SW 1271 (cell line): ENCODE measurements at regions not wholly inside any gene's neighbourhood (a gene's known extent, or its start where the extent isn't known, plus 50 kb on each side); places are given as distances from the start of the nearest gene placed in this dataset.
A peak's percentile ranks its signal among the peaks of the same experiment; 100 is the strongest.
"Not testable (repeated sequence)": the region's sequence is repeated elsewhere in the genome, so short reads cannot be mapped to it uniquely, and the experiment has no call there.

Experiments used
- DNase-seq, 2 experiments: peaks; one replicate each; lab custom pipeline; 2025; lab: John Stamatoyannopoulos, UW

DNA sequence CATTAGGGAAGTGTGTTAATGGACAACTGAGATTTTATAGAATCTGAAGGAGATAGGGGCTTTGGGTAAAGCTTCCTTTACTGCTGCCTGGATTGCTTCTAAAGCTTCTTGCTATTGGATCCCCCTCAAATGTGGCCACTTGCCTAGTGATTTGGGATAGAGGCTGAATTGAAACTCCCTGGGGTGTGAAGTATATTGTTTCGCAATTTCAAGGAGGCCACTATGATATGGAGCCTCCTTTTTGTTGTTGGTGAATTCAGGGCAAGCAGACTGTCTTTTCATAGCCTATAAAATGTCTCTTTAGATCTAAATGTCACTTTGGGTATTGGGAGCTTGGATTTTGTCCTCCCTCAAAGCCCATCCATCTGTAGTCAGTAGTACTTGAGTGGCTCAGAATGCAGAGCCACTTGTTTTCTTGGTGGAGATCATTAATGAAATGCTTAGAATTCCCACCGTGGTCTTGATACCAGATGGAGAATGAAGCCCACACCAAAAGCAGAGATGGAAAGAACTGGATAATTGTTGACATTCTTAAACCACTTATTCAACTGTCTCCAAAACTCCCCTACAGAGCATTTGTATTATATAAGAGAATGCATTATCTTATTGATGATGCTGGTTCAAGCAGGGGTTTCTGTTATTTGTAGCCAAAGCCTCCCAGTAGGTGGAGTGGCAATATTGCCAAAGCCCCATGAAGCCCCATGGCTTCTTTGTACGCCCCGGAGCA lies 144.3 kb upstream of the KCNE2 start:
- DNase-seq = no peak

GRCh38 chr21:34220556-34221195 lies 143.1 kb upstream of the KCNE2 start:
- no peak for DNase-seq

DNA sequence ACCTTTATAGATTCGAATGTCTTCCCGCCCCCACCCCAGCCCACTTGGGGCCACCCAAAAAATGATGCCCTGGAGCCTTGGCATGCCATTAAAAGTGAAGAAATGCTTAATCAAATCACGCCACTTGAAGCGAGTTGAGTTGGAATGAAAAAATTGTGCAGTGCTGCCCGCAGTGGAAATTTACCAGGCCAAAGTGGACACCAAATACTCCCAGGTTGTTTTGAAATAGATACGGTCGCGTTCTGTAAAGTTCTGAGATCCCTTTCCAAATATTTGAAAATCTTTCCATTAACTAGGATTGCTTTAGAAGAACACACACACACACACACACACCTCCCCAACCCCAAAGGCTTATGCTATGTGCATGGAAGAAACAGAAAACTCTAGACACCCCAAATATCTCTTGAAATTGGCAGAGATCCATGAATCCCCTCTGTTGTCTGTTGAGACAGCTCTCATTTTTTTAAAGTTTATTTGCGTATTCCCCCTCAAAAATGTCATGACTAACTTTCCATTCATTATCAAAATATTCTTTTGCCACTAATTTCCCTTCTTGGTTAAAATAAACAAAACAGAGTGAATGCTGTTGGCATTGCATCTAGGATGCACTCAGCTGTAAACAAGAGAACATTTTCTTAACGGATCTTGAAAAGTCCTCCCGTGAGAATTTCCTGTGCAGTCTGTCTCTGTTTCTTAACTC lies 142.3 kb upstream of the KCNE2 start:
- no peak for DNase-seq

DNA sequence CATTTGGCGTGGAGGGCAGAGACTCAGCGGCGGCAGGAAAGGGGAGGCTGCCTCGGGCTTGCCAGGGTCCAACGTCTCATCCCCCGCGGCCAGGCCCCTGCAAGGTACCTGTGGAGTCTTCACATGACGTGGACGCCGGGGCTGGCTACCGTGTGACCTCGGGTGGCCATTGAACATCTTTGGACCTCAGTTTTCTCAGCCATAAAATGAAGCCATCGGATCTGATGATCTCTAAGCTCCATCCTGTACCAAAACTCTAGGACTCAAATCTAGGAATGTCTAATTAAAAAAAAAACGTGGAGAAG lies 141.8 kb upstream of the KCNE2 start:
- DNase-seq = no peak

- DNase-seq = no peak
Observed at GRCh38 chr21:34223376-34223775, 140.4 kb upstream of the KCNE2 start.

DNA sequence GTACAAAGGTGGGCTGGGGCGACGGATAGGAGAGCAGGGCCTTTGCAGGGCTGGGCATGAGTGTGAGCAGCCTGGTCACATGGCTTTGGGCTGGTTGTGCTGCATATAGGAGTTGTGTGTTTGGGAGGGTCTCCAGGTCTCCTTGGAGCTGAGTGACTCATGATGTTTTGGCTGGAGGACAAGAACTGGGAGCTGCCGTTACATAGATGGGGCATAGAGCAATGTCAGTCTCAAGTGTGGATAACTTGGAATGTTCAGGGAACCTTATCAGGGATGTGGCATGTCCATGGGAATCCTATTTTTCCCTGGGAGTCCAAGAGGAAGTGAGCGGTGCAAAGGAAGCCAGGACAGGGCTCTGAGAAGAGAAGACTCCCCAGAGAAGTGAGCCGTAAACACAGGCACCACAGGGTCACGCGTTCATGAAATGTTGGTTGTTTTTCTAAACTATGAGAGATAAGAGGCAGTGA lies 136.4 kb upstream of the KCNE2 start:
- no peak for DNase-seq

- DNase-seq = no peak
Observed at GRCh38 chr21:34228792-34229191, 135.0 kb upstream of the KCNE2 start.

- DNase-seq = no peak
Observed at GRCh38 chr21:34229353-34229752, 134.5 kb upstream of the KCNE2 start.

DNA sequence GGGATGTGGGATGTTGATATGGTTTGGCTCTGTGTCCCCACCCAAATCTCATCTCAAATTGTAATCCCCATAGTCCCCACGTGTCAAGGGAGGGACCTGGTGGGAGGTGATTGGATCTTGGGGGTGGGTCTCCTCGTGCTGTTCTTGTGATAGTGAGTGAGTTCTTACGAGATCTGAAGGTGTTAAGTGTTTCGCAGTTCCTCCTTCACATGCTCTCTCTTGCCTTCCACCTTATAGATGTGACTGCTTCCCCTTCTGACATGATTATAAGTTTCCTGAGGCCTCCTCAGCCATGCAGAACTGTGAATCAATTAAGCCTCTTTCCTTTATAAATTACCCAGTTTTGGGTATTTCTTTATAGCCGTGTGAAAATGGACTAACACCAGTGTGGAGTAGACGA lies 130.1 kb upstream of the KCNE2 start:
- DNase-seq = not testable (repeated sequence)

DNA sequence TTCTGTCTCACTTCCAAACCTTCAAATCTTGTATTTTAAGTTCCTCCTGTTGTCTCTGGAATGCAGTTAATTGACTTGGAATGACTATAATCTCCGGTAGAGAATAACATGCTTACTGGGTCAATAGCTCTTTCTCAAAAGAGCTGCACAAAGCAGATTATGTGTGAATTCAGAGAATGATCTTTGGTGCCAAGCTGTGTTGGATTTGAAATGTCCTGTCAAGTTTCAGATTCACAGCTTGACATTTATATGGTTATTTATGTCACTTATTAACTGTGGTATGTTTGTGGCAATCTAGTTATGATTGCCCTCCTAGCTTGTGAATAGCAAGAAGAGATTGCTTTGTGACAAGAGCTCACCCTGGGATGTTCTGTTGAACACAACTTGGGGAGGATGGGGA lies 128.3 kb upstream of the KCNE2 start:
- DNase-seq = no peak

GRCh38 chr21:34242973-34243372 lies 120.8 kb upstream of the KCNE2 start:
- no peak for DNase-seq

DNA sequence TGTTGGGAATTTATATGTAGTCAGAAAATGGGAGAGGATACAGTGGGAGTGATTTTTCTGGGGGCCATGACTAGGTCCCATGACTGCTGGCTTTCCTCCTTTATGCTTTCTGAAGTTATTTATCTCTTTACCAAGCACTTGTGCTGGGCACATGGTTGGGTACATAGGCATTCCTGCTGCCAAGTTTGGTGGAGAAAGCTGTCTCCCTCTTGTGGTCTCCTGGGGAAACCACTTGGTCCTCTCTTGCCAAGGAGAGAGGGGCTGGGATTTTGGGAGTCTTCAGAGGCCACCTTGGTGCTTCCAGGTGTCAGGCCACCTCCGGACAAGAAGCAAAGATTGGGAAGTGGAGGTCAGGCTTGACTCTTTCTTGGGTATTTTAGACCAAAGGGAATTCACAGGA lies 120.2 kb upstream of the KCNE2 start:
- peak in 1 of 2 experiments; percentile 21 for DNase-seq

DNA sequence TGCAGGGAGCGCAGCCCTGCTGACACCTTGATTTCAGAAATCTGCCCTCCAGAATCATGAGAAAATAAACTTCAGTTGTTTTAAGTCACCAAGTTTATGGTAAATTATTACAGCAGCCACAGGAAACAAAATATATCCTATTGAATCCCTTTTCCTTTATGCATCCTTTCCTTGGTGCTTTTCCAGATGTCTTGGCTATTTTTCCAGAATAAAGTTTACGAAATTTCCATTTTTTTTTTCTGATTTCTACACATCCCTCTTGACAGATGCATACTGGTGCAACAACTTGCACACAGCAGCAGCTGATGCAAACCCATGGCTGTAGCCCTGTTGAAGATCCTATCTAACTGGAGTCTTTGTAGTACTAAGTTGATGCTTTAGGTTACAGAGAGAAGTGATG lies 111.1 kb upstream of the KCNE2 start:
- no peak for DNase-seq

DNA sequence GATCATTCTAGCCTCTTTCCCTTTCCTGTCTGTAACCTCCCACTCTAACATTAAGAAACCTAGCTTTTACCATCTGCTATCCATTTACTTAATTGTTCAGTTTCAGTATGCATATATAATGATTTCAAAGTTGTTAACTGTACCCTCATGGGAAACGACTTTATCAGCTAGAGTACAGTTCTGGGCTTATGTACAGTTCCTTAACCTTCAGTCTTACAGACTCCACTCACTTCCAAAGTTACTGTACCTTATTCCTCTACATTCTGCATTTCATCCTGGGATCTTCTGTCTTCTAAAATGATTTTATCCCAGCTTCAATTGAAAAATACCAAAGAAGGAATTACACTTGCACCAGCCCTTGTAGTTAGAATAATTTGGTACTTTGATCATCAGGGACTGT lies 108.7 kb upstream of the KCNE2 start:
- DNase-seq = no peak

DNA sequence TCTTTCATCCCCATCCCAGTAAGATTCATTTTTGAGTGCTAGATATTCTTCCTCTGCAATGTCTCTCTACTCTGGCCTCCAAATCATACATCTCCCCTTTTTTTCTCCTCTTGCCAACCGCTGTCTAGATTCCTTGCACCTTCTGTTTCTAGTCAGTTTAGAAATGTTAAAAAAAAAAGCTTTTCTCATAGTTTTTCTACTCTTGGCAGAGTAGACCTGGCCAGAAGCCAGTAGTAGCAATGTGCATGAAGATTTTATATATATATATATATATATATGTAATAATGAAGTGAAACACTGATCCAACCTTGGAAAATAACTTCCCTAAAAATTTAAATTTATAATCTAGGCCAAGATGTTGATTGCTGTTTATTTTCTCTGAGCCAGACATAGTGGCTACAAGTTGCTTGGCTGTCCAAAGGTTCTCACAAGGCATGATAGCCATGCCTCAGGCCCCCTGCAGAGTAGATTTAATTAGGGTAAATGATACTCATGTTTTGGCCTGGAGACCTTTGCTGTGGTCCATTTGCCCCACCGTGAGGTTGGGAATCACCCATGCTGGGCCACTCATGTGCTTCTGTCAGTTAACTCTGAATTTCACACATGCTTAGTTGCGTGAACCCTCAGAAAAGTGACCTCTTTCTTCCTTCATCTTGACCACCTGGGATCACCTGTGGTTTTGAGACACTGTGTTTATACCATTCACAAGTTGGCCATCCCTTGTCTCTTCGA lies 103.4 kb upstream of the KCNE2 start:
- no peak for DNase-seq

GRCh38 chr21:34261841-34262468 lies 101.9 kb upstream of the KCNE2 start:
- DNase-seq = no peak

DNA sequence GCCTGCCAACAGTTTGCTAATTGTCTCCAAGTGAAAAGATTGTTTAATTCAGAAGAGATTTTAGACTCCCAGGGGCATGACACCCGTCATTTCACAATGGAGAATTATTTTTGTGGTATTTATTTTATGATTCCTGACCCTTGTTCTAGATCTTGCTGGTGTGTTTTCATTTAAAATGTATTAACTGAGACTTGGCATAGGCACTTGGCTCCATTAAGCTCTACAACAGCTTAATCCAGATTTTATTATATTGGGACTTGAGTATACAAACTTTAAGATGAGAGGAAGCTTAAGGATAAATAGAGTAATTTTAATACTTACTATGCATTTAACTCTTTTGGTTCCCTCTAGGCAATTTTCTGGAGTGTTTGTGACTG lies 101.3 kb upstream of the KCNE2 start:
- no peak for DNase-seq

GRCh38 chr21:34263629-34264028 lies 100.2 kb upstream of the KCNE2 start:
- DNase-seq = no peak

DNA sequence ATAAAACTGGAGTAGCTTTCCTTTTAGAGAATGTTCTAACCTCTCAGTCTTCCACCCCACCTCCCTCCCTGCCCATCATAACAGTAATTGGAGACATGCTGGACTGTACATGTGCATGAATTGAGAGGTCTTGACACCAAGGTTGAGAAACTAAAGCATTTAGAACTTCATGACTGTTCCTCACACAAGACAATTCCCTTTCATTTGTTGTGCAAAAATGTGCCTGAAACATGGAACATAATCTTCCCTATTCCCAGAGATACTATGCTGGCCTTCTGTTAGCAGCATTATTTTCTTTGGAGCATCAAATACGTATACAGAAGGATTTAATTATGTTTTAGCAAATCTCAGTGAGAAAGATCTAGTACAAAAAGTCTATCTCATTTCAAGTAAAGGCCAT lies 97.5 kb upstream of the KCNE2 start:
- DNase-seq = no peak

DNA sequence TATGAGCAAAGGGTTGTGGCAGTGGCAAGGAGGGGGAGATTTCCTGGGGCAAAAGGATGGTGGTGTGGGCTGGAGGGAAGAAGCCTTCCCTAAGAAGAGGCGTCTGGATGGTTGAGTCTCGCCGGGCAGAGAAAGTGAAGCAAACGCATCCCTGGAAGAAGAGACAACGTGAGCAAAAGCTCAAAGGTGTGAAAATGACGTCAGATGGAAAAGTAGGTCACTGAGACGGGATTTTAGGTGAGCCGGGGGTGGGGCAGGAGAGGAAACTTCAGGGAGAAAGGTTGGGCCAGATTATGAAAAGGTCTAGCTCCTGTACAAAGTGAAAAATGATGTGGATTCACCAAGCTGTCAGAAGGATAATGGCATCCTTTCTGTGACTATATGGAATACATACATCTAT lies 95.3 kb upstream of the KCNE2 start:
- no peak for DNase-seq

- no peak for DNase-seq
Observed at GRCh38 chr21:34270411-34270810, 93.4 kb upstream of the KCNE2 start.

GRCh38 chr21:34271189-34271851 lies 92.5 kb upstream of the KCNE2 start:
- DNase-seq = no peak
